Fibroblast of the aortic adventitia (primary cell): ENCODE measurements at regions not wholly inside any gene's neighbourhood (a gene's known extent, or its start where the extent isn't known, plus 50 kb on each side); places are given as distances from the start of the nearest gene placed in this dataset.

Source experiments
- DNase-seq: peaks from one replicate; pipeline ENCODE4 v3.0.0-alpha.2; 2010; ENCODE audit warnings: low read depth
- H3K4me3 ChIP-seq: 2 replicates; pipeline ENCODE4 v1.5.1; 2011; ENCODE audit warnings: low read depth, mild to moderate bottlenecking, control low read depth, low read length, moderate library complexity
- TF ChIP-seq, protein P1 (sequence below): IDR thresholded peaks from 2 replicates; pipeline ENCODE4 v1.5.1; 2011; ENCODE audit warnings: mild to moderate bottlenecking, low read length, control low read depth, inconsistent platforms; ENCODE audit not compliant: insufficient read depth

GRCh38 chr2:161004379-161004778, 155.8 kb upstream of the TANK start:
- TF ChIP-seq, protein P1, sequence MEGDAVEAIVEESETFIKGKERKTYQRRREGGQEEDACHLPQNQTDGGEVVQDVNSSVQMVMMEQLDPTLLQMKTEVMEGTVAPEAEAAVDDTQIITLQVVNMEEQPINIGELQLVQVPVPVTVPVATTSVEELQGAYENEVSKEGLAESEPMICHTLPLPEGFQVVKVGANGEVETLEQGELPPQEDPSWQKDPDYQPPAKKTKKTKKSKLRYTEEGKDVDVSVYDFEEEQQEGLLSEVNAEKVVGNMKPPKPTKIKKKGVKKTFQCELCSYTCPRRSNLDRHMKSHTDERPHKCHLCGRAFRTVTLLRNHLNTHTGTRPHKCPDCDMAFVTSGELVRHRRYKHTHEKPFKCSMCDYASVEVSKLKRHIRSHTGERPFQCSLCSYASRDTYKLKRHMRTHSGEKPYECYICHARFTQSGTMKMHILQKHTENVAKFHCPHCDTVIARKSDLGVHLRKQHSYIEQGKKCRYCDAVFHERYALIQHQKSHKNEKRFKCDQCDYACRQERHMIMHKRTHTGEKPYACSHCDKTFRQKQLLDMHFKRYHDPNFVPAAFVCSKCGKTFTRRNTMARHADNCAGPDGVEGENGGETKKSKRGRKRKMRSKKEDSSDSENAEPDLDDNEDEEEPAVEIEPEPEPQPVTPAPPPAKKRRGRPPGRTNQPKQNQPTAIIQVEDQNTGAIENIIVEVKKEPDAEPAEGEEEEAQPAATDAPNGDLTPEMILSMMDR: peak; percentile 54
- H3K4me3 ChIP-seq: no peak overlapping the region
- peak; percentile 47 for DNase-seq

- H3K4me3 ChIP-seq: no peak overlapping the region
- DNase-seq: no peak
- TF ChIP-seq, protein P1: no peak
These were observed 155.1 kb upstream of the TANK start for GRCh38 chr2:161005170-161005569.

GRCh38 chr2:161008311-161008710, 151.9 kb upstream of the TANK start:
- TF ChIP-seq, protein P1: no peak
- no peak for DNase-seq
- H3K4me3 ChIP-seq: no peak overlapping the region

GRCh38 chr2:161010503-161011015, 149.7 kb upstream of the TANK start:
- TF ChIP-seq, protein P1: no peak
- no peak for DNase-seq
- H3K4me3 ChIP-seq: no peak overlapping the region

- DNase-seq: no peak
- no peak overlapping the region for H3K4me3 ChIP-seq
- TF ChIP-seq, protein P1: no peak
These were observed 142.3 kb upstream of the TANK start for GRCh38 chr2:161017780-161018470.

DNA sequence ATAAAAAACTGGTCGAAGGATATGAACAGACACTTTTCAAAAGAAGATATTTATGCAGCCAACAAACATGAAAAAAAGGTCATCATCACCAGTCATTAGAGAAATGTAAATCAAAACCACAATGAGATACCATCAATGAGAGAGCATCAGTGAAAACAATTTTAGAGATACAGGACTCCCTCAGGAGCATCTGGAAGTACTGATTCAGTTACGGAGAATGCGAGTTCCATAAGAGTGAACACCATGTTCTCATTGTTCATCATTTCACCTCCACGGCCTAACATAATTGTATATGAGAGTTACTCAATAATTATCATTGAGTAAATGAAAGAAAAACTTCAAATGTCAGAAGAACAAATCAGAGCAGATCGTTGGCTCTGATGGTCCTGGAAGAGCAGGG, 140.9 kb upstream of the TANK start:
- DNase-seq: no peak

More for the DNA sequence above, 140.9 kb upstream of the TANK start:
- H3K4me3 ChIP-seq: no peak overlapping the region
- TF ChIP-seq, protein P1: no peak
